SK-N-SH (cell line): ENCODE measurements at regions not wholly inside any gene's neighbourhood (a gene's known extent, or its start where the extent isn't known, plus 50 kb on each side); places are given as distances from the start of the nearest gene placed in this dataset.

Experiments
- CTCF ChIP-seq: fragments of 200-600 bp; sonication (generic); IDR thresholded peaks from 2 replicates; pipeline ENCODE4 v1.6.1; 2017; ENCODE audit warnings: antibody characterized with exemption, mild to moderate bottlenecking, moderate library complexity
- EP300 ChIP-seq, 2 experiments: IDR thresholded peaks; 2 replicates each; pipeline versions ENCODE4 v1.4.0 to v1.6.1; 2012; ENCODE audit warnings: borderline replicate concordance in 1 of 2, low read depth in 1 of 2, low read length in 1 of 2
- FOXM1 ChIP-seq: IDR thresholded peaks from 2 replicates; pipeline ENCODE4 v1.4.0; 2012; ENCODE audit warnings: low read depth, mild to moderate bottlenecking
- RAD21 ChIP-seq: IDR thresholded peaks from 2 replicates; pipeline ENCODE4 v1.6.1; 2012; ENCODE audit warnings: mild to moderate bottlenecking, low read length
- REST ChIP-seq: IDR thresholded peaks from 2 replicates; pipeline ENCODE4 v1.6.1; 2012; ENCODE audit warnings: mild to moderate bottlenecking, low read depth, low read length, moderate library complexity
- USF1 ChIP-seq: IDR thresholded peaks from 2 replicates; pipeline ENCODE4 v1.4.0; 2012; ENCODE audit warnings: low read depth, borderline replicate concordance
- USF2 ChIP-seq: fragments of 150-350 bp; IDR thresholded peaks from 2 replicates; pipeline ENCODE4 v1.6.1; 2017; ENCODE audit warnings: antibody characterized with exemption, low read length, low read depth, borderline replicate concordance

- TF ChIP-seq CTCF: no peak
- TF ChIP-seq USF2: no peak
- TF ChIP-seq REST: no peak
- TF ChIP-seq USF1: no peak
- no peak for TF ChIP-seq FOXM1
- no peak for TF ChIP-seq EP300 (IDR thresholded peaks at IDR 0.05; ENCODE audit: borderline replicate concordance in 1 of 2, low read depth in 1 of 2, low read length in 1 of 2)
- no peak for TF ChIP-seq RAD21
These were observed 74.8 kb upstream of the LRRN2 start for GRCh38 chr1:204760350-204760749.
